Lung (tissue), 11 donors: ENCODE measurements at regions not wholly inside any gene's neighbourhood (a gene's known extent, or its start where the extent isn't known, plus 50 kb on each side); places are given as distances from the start of the nearest gene placed in this dataset.

Experiments used
- ATAC-seq: fragments of 200-7000 bp; cut with Tn5 transposase; one replicate; pipeline ENCODE4 v1.9.1; 2020; ENCODE audit warnings: moderate number of reproducible peaks; ENCODE audit not compliant: insufficient read depth, low FRiP score
- DNase-seq, 3 donors: peaks; one replicate each; pipeline ENCODE4 v3.0.0-alpha.2; 2013 to 2017
- H3K27ac ChIP-seq, 2 donors: one replicate each; pipeline ENCODE4 v1.5.1; 2013; ENCODE audit warnings: mild to moderate bottlenecking in 2 of 2, moderate library complexity in 2 of 2, control low read depth in 1 of 2, inconsistent platforms in 1 of 2, low read depth in 1 of 2, low read length in 1 of 2
- H3K27me3 ChIP-seq, 3 donors: one replicate each; pipeline ENCODE4 v1.5.1; 2013; ENCODE audit warnings: low read length in 2 of 3; ENCODE audit not compliant: control insufficient read depth in 3 of 3, insufficient read depth in 3 of 3
- H3K36me3 ChIP-seq, 4 donors: one replicate each; pipeline ENCODE4 v1.5.1; 2013; ENCODE audit warnings: low read length in 4 of 4, mild to moderate bottlenecking in 1 of 4, moderate library complexity in 1 of 4; ENCODE audit not compliant: control insufficient read depth in 4 of 4, insufficient read depth in 4 of 4
- H3K4me1 ChIP-seq, 5 donors: one replicate each; pipeline ENCODE4 v1.5.1; 2013; ENCODE audit warnings: low read length in 5 of 5, mild to moderate bottlenecking in 2 of 5, moderate library complexity in 1 of 5; ENCODE audit not compliant: control insufficient read depth in 5 of 5, insufficient read depth in 5 of 5
- H3K4me3 ChIP-seq: one replicate; pipeline ENCODE4 v1.5.1; 2013; ENCODE audit warnings: mild to moderate bottlenecking, control low read depth, moderate library complexity
- H3K9ac ChIP-seq, 2 donors: one replicate each; pipeline ENCODE4 v1.5.1; 2013; ENCODE audit warnings: low read length in 2 of 2, control low read depth in 1 of 2; ENCODE audit not compliant: insufficient read depth in 1 of 2
- H3K9me3 ChIP-seq, 4 donors: one replicate each; pipeline ENCODE4 v1.5.1; 2013; ENCODE audit warnings: low read length in 3 of 4, mild to moderate bottlenecking in 1 of 4, moderate library complexity in 1 of 4; ENCODE audit not compliant: control insufficient read depth in 4 of 4, insufficient read depth in 3 of 4
- WGBS, 2 donors: extraction: QIAGEN DNeasy Blood & Tissue Kit; methylation state at CpG; one replicate each; pipeline ENCODE4 v1.1.7; 2013; 5-methylcytosine and 5-hydroxymethylcytosine counted together
- TF ChIP-seq, protein P1 (sequence below): IDR thresholded peaks from 2 replicates; pipeline ENCODE4 v1.5.1; 2012; ENCODE audit warnings: mild to moderate bottlenecking; ENCODE audit errors: control extremely low read depth, extremely low read depth
- donor health status: control.
- donor health status: control.
- donor health status: Bipolar disorder and iron deficiency.
- donor health status: healthy.
- donor health status: DM: yes; HTN: yes; CAD: no.

GRCh38 chr15:87733977-87734376, 522.6 kb downstream of the NTRK3 start:
- DNase-seq, result no peak
- Histone ChIP-seq H3K4me3 (no peak overlapping the region), H3K27ac (no peak overlapping the region), H3K4me1 (no peaks in the 10 kb centered on the region), H3K27me3 (no peaks in the 10 kb centered on the region), H3K9ac (no peak overlapping the region), H3K9me3 (peaks cover 0 to 3% (median 0%) of the 10 kb centered on the region in 4 donors), H3K36me3 (no peaks in the 10 kb centered on the region)
- 91 to 93% methylated on average over 5 of the region's 5 CpGs for WGBS, 2 donors
- no peak for ATAC-seq
- TF ChIP-seq, protein P1, sequence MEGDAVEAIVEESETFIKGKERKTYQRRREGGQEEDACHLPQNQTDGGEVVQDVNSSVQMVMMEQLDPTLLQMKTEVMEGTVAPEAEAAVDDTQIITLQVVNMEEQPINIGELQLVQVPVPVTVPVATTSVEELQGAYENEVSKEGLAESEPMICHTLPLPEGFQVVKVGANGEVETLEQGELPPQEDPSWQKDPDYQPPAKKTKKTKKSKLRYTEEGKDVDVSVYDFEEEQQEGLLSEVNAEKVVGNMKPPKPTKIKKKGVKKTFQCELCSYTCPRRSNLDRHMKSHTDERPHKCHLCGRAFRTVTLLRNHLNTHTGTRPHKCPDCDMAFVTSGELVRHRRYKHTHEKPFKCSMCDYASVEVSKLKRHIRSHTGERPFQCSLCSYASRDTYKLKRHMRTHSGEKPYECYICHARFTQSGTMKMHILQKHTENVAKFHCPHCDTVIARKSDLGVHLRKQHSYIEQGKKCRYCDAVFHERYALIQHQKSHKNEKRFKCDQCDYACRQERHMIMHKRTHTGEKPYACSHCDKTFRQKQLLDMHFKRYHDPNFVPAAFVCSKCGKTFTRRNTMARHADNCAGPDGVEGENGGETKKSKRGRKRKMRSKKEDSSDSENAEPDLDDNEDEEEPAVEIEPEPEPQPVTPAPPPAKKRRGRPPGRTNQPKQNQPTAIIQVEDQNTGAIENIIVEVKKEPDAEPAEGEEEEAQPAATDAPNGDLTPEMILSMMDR, result no peak

DNA sequence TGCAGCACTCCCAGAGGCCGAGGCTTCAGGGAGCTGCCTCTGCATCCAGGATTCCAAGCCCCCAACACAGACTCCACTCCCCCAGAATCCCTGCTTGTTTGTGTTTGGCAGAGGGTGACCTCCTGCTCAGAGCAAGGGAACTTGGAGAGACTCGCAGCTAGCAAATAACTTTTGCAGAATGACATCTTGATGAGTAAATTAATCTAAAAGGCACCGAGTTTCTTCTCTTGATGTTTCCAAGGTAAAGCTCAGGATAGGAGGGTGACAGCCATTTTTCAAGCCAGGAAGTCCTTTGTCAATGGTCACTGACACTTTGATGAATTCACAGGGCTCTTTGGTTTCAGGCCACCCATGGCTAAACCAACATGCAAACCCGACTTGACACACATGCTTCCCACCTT, 523.0 kb downstream of the NTRK3 start:
- Histone ChIP-seq H3K9ac (no peak overlapping the region), H3K9me3 (peaks cover 0 to 3% (median 0%) of the 10 kb centered on the region in 4 donors), H3K27me3 (no peaks in the 10 kb centered on the region), H3K4me1 (no peaks in the 10 kb centered on the region), H3K4me3 (no peak overlapping the region), H3K27ac (no peak overlapping the region), H3K36me3 (no peaks in the 10 kb centered on the region)
- ATAC-seq, result no peak
- 45 to 74% methylated on average over 4 of the region's 4 CpGs for WGBS, 2 donors
- TF ChIP-seq, protein P1, result no peak
- no peak for DNase-seq

- Histone ChIP-seq H3K9ac (no peak overlapping the region), H3K4me3 (no peak overlapping the region), H3K36me3 (no peaks in the 10 kb centered on the region), H3K27ac (no peak overlapping the region), H3K9me3 (peaks cover 0 to 3% (median 0%) of the 10 kb centered on the region in 4 donors), H3K27me3 (no peaks in the 10 kb centered on the region), H3K4me1 (no peaks in the 10 kb centered on the region)
- 77 to 88% methylated on average over 4 of the region's 4 CpGs for WGBS, 2 donors
- TF ChIP-seq, protein P1, result no peak
- DNase-seq (no peak), ATAC-seq (no peak)
Observed at GRCh38 chr15:87732976-87733375, 523.6 kb downstream of the NTRK3 start.

DNA sequence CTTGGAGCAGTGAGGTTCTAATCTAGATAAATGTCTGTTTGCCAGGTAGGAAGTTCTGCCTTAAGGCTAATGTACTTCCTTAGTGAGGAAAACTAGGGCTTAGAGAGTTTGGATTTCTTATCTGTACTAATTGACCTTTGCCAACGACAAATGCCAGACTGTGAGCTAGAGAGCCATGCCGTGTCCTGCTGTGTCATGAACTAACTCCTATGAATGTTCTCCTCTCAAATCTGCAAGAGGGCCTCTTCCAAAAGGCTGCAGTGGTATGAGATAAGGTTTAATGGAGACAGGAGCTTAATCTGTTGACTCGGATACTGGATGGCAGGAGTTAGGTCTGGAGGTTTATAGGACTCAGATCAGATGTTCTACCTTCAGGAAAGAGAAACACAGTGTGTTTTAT, 524.9 kb downstream of the NTRK3 start:
- 60 to 74% methylated on average over 3 of the region's 3 CpGs for WGBS, 2 donors
- no peak for DNase-seq

More for the DNA sequence above, 524.9 kb downstream of the NTRK3 start:
- TF ChIP-seq, protein P1, result no peak
- ATAC-seq, result no peak
- H3K27ac ChIP-seq, result no peak overlapping the region
- no peaks in the 10 kb centered on the region for H3K27me3 ChIP-seq
- no peaks in the 10 kb centered on the region for H3K4me1 ChIP-seq
- H3K9ac ChIP-seq, result no peak overlapping the region
- no peak overlapping the region for H3K4me3 ChIP-seq
- H3K9me3 ChIP-seq, result peaks cover 0 to 3% (median 0%) of the 10 kb centered on the region in 4 donors
- no peaks in the 10 kb centered on the region for H3K36me3 ChIP-seq
